ENCODE measurements at regions not wholly inside any gene's neighbourhood (a gene's known extent, or its start where the extent isn't known, plus 50 kb on each side); places are given as distances from the start of the nearest gene placed in this dataset.
"Not testable (repeated sequence)": the region's sequence is repeated elsewhere in the genome, so short reads cannot be mapped to it uniquely, and the experiment has no call there.

DNA sequence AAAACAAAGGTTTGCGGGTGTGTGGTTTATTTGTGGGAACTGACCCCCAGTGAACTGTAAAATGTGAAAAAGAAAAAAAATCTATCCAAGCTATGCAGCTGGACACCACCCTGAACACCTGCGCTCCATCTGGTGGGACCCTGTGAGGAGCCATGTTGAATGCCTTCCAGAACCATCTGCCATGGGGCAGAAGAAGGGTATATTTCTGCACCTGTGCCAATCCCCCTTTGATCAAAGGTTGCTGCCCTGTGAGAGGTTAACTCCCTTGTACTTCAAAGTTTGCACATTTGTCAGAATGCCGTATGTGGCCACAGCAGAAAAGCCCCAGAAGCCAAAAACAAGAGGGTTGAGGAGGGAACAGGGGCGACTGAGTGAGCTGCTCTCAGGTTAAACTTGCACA lies 148.5 kb upstream of the ALDH1B1 start:
- Histone ChIP-seq H2BK15ac (ENCODE audit: low read depth, low read length) (no peak overlapping the region), H2AK5ac (ENCODE audit: insufficient read length, low read length) (no peak overlapping the region), H3K79me1 (ENCODE audit: insufficient read depth, low read depth, low read length, poor library complexity, severe bottlenecking) (no peaks in the 10 kb centered on the region), H3T11ph (ENCODE audit: low read length) (no peak overlapping the region), H3K18ac (ENCODE audit: insufficient read length, low read depth, low read length) (no peak overlapping the region), H2AFZ (ENCODE audit: low read length) (no peak overlapping the region), H3K79me2 (ENCODE audit: insufficient read depth, low read length) (no peaks in the 10 kb centered on the region), H3K56ac (ENCODE audit: insufficient read length, low read depth, low read length) (no peak overlapping the region), H2BK120ac (ENCODE audit: low read depth, low read length, poor library complexity, severe bottlenecking) (no peak overlapping the region), H3K4ac (ENCODE audit: low read depth, low read length) (no peak overlapping the region), H3K14ac (ENCODE audit: insufficient read depth, low read length) (no peak overlapping the region), H3K9me3 (ENCODE audit: control insufficient read depth, low read depth, low read length) (no peaks in the 10 kb centered on the region), H4K5ac (ENCODE audit: insufficient read length, low read depth, low read length) (no peak overlapping the region), H3K4me1 (ENCODE audit: insufficient read depth, low read length) (no peaks in the 10 kb centered on the region), H3K27ac (ENCODE audit: insufficient read length, low read depth, low read length) (no peak overlapping the region), H4K91ac (ENCODE audit: insufficient read length, low read depth, low read length) (no peak overlapping the region), H2BK20ac (ENCODE audit: low read depth, low read length, poor library complexity, severe bottlenecking) (no peak overlapping the region), H3K23ac (ENCODE audit: insufficient read length, low read depth, low read length) (no peak overlapping the region), H3K9ac (ENCODE audit: extremely low read depth, insufficient read length, low read length) (no peak overlapping the region), H2BK5ac (ENCODE audit: insufficient read length, low read length) (no peak overlapping the region), H4K20me1 (ENCODE audit: control insufficient read depth, insufficient read depth, insufficient read length) (no peaks in the 10 kb centered on the region), H3K4me2 (ENCODE audit: insufficient read depth, insufficient read length, low read length) (no peak overlapping the region), H3K23me2 (ENCODE audit: insufficient read length, low read depth, low read length, poor library complexity, severe bottlenecking) (no peaks in the 10 kb centered on the region), H3K27me3 (ENCODE audit: insufficient read depth, low read length) (no peaks in the 10 kb centered on the region), H4K8ac (replicated peaks; ENCODE audit: insufficient read length, low read depth, low read length) (no peak overlapping the region), H2BK12ac (ENCODE audit: insufficient read length, low read depth, low read length) (no peak overlapping the region)
- no CpG with 5 or more reads among the region's 4 CpGs for WGBS (ENCODE audit: extremely low coverage, insufficient read length, low lambda C conversion rate)
- Mint-ChIP-seq H3K9me3 (peaks cover 5 to 11% of the 10 kb centered on the region in 2 experiments), H3K4me3 (no peak overlapping the region), H3K27ac (peak overlapping the region in 1 of 3 experiments; percentile 20; a peak in 1 of 7 replicates), H3K36me3 (ENCODE audit: insufficient read depth in 1 of 3, low read depth in 3 of 3) (peaks cover 0 to 4% (median 1%) of the 10 kb centered on the region in 3 experiments; a peak in 3 of 7 replicates), H3K27me3 (ENCODE audit: low read depth) (peaks cover 67% of the 10 kb centered on the region), H3K4me1 (peaks cover 0 to 3% of the 10 kb centered on the region in 2 experiments; a peak in 3 of 4 replicates)
- TF ChIP-seq CTCF (conservative IDR thresholded peaks at IDR 0.05) = no peak
- DNase-seq = no peak

DNA sequence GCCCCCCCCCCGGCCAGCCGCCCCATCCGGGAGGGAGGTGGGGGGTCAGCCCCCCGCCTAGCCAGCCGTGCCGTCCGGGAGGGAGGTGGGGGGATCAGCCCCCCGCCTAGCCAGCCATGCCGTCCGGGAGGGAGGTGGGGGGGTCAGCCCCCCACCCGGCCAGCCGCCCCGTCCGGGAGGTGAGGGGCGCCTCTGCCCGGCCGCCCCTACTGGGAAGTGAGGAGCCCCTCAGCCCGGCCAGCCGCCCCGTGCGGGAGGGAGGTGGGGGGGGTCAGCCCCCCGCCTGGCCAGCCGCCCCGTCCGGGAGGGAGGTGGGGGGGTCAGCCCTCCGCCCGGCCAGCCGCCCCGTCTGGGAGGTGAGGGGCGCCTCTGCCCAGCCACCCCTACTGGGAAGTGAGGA lies 150.4 kb upstream of the ALDH1B1 start:
- not testable (repeated sequence) for H4K8ac ChIP-seq (replicated peaks; ENCODE audit: insufficient read length, low read depth, low read length); H3K79me2 ChIP-seq (ENCODE audit: insufficient read depth, low read length); H2BK20ac ChIP-seq (ENCODE audit: low read depth, low read length, poor library complexity, severe bottlenecking); H4K20me1 ChIP-seq (ENCODE audit: control insufficient read depth, insufficient read depth, insufficient read length); H2BK15ac ChIP-seq (ENCODE audit: low read depth, low read length); H3K27me3 ChIP-seq (ENCODE audit: insufficient read depth, low read length); DNase-seq; H3K4ac ChIP-seq (ENCODE audit: low read depth, low read length); H3K27ac Mint-ChIP-seq; H2BK120ac ChIP-seq (ENCODE audit: low read depth, low read length, poor library complexity, severe bottlenecking); H4K91ac ChIP-seq (ENCODE audit: insufficient read length, low read depth, low read length); H2AK5ac ChIP-seq (ENCODE audit: insufficient read length, low read length); H3T11ph ChIP-seq (ENCODE audit: low read length); H3K23me2 ChIP-seq (ENCODE audit: insufficient read length, low read depth, low read length, poor library complexity, severe bottlenecking); H3K9ac ChIP-seq (ENCODE audit: extremely low read depth, insufficient read length, low read length); H3K27ac ChIP-seq (ENCODE audit: insufficient read length, low read depth, low read length); H2AFZ ChIP-seq (ENCODE audit: low read length); H3K4me1 Mint-ChIP-seq; H3K79me1 ChIP-seq (ENCODE audit: insufficient read depth, low read depth, low read length, poor library complexity, severe bottlenecking); H3K4me2 ChIP-seq (ENCODE audit: insufficient read depth, insufficient read length, low read length); H3K18ac ChIP-seq (ENCODE audit: insufficient read length, low read depth, low read length); H3K9me3 ChIP-seq (ENCODE audit: control insufficient read depth, low read depth, low read length); H3K23ac ChIP-seq (ENCODE audit: insufficient read length, low read depth, low read length); H3K4me1 ChIP-seq (ENCODE audit: insufficient read depth, low read length); H2BK12ac ChIP-seq (ENCODE audit: insufficient read length, low read depth, low read length); H3K56ac ChIP-seq (ENCODE audit: insufficient read length, low read depth, low read length); H3K36me3 Mint-ChIP-seq (ENCODE audit: insufficient read depth in 1 of 3, low read depth in 3 of 3); H3K4me3 Mint-ChIP-seq; H3K14ac ChIP-seq (ENCODE audit: insufficient read depth, low read length); H2BK5ac ChIP-seq (ENCODE audit: insufficient read length, low read length); H4K5ac ChIP-seq (ENCODE audit: insufficient read length, low read depth, low read length)
- WGBS (ENCODE audit: extremely low coverage, insufficient read length, low lambda C conversion rate) = no CpG with 5 or more reads among the region's 30 CpGs
- Mint-ChIP-seq H3K27me3 (ENCODE audit: low read depth) (peaks cover 67% of the 10 kb centered on the region), H3K9me3 (peaks cover 5 to 11% of the 10 kb centered on the region in 2 experiments)

All from H9 (cell line).